Gastrocnemius medialis (tissue), 4 donors: ENCODE measurements at regions not wholly inside any gene's neighbourhood (a gene's known extent, or its start where the extent isn't known, plus 50 kb on each side); places are given as distances from the start of the nearest gene placed in this dataset.

Source experiments
- POLR2A ChIP-seq, 2 donors: fragments of 450-650 bp; IDR thresholded peaks; one replicate each; pipeline ENCODE4 v1.6.1; 2017; ENCODE audit warnings: antibody characterized with exemption in 2 of 2, mild to moderate bottlenecking in 2 of 2, moderate library complexity in 2 of 2
- TF ChIP-seq, protein P1 (sequence below), 5 experiments: fragments of 450-650 bp in 3 of 5; fragments of 200-600 bp in 2 of 5; sonication (generic) in 2 of 5; IDR thresholded peaks in 4 of 5; conservative IDR thresholded peaks in 1 of 5; 1 replicate in 4 of 5; 2 replicates in 1 of 5; pipeline ENCODE4 v1.5.1; 2016 to 2019; ENCODE audit warnings: antibody characterized with exemption in 5 of 5, mild to moderate bottlenecking in 3 of 5, moderate library complexity in 3 of 5

DNA sequence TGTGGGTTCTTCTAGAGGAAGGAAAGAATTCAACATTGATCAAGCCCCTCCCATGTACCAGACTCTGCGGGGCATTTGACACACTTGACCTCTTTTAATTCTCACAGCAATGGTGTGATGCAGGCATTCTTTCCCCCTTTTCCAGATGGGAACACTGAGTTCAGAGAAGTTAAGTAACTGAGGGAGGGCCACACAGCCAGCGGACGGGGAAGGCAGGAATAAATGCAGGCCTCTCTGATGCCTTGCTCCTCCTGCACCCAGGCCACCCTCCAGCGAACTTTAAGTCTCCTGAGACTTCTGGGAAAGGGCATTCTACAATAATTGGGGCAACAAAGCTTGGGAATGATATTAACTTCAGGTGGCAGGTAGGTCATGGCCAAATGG lies 227.4 kb downstream of the UACA start:
- TF ChIP-seq, protein P1, sequence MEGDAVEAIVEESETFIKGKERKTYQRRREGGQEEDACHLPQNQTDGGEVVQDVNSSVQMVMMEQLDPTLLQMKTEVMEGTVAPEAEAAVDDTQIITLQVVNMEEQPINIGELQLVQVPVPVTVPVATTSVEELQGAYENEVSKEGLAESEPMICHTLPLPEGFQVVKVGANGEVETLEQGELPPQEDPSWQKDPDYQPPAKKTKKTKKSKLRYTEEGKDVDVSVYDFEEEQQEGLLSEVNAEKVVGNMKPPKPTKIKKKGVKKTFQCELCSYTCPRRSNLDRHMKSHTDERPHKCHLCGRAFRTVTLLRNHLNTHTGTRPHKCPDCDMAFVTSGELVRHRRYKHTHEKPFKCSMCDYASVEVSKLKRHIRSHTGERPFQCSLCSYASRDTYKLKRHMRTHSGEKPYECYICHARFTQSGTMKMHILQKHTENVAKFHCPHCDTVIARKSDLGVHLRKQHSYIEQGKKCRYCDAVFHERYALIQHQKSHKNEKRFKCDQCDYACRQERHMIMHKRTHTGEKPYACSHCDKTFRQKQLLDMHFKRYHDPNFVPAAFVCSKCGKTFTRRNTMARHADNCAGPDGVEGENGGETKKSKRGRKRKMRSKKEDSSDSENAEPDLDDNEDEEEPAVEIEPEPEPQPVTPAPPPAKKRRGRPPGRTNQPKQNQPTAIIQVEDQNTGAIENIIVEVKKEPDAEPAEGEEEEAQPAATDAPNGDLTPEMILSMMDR (IDR thresholded peaks at IDR 0.05 in 4 of 5, conservative IDR thresholded peaks at IDR 0.05 in 1 of 5): no peak
- no peak for TF ChIP-seq POLR2A (IDR thresholded peaks at IDR 0.05)
